Uterus (tissue), 2 donors: ENCODE measurements at regions not wholly inside any gene's neighbourhood (a gene's known extent, or its start where the extent isn't known, plus 50 kb on each side); places are given as distances from the start of the nearest gene placed in this dataset.

ENCODE experiments used
- CTCF ChIP-seq, 4 experiments: fragments of 200-600 bp in 2 of 4; fragments of 450-650 bp in 2 of 4; sonication (generic) in 2 of 4; IDR thresholded peaks; one replicate each; pipeline ENCODE4 v1.5.1; 2016 to 2019; ENCODE audit warnings: antibody characterized with exemption in 4 of 4, mild to moderate bottlenecking in 2 of 4, moderate library complexity in 1 of 4
- POLR2A ChIP-seq, 2 donors: fragments of 450-650 bp; IDR thresholded peaks; one replicate each; pipeline ENCODE4 v1.6.1; 2016; ENCODE audit warnings: antibody characterized with exemption in 2 of 2, mild to moderate bottlenecking in 1 of 2, moderate library complexity in 1 of 2

GRCh38 chr14:46053221-46053620 is 598.4 kb downstream of the RPL10L start:
- no peak for TF ChIP-seq CTCF (IDR thresholded peaks at IDR 0.05)
- TF ChIP-seq POLR2A (IDR thresholded peaks at IDR 0.05), result no peak
